ENCODE measurements at regions not wholly inside any gene's neighbourhood (a gene's known extent, or its start where the extent isn't known, plus 50 kb on each side); places are given as distances from the start of the nearest gene placed in this dataset.

GRCh38 chr20:52841003-52841402 lies 131.2 kb upstream of the TSHZ2 start:
- no peak for TF ChIP-seq CTCF (IDR thresholded peaks at IDR 0.05 in 8 of 11, conservative IDR thresholded peaks at IDR 0.05 in 3 of 11)
- TF ChIP-seq POLR2A (IDR thresholded peaks at IDR 0.05), result no peak

Data from spleen (tissue), 7 donors.